ENCODE measurements at regions not wholly inside any gene's neighbourhood (a gene's known extent, or its start where the extent isn't known, plus 50 kb on each side); places are given as distances from the start of the nearest gene placed in this dataset.

- ChIA-PET POLR2A (no interaction called here), CTCF (ENCODE audit: low intra/inter-chr PET ratio) (no interaction called here)
- no peak overlapping the region for H3K4me2 ChIP-seq (ENCODE audit: insufficient read depth, low read length)
- no peak overlapping the region for H2AFZ ChIP-seq (ENCODE audit: low read depth, low read length)
- no TSS peak for BruUV-seq (replicated peaks)
- peaks cover 9 to 22% of the 10 kb centered on the region in 2 experiments; a peak in 4 of 5 replicates for H3K27me3 ChIP-seq (ENCODE audit: control insufficient read depth in 2 of 2, insufficient read depth in 2 of 2, low read length in 2 of 2)
- no peaks in the 10 kb centered on the region for H3K9me3 ChIP-seq (replicated peaks; ENCODE audit: control insufficient read depth, insufficient read depth, low read depth, low read length)
- intact Hi-C loops (cut with micrococcal nuclease): no loop called here
- H3K9ac ChIP-seq (ENCODE audit: insufficient read depth in 1 of 2, low read depth in 2 of 2, low read length in 2 of 2): no peak overlapping the region
- TF ChIP-seq ZNF316 (IDR thresholded peaks at IDR 0.05): peak; percentile 60
- TF ChIP-seq KHSRP (IDR thresholded peaks at IDR 0.05): no peak
- TF ChIP-seq NR2F6 (CRISPR knock-in tag; IDR thresholded peaks at IDR 0.05): no peak
- no peak for TF ChIP-seq ZNF551 (CRISPR knock-in tag; IDR thresholded peaks at IDR 0.05)
- no peak for TF ChIP-seq SLC30A9 (CRISPR knock-in tag; IDR thresholded peaks at IDR 0.05)
- TF ChIP-seq ZNF740 (CRISPR knock-in tag; IDR thresholded peaks at IDR 0.05): no peak
- TF ChIP-seq ZNF740 (tag; IDR thresholded peaks at IDR 0.05): no peak
- no peak for TF ChIP-seq GATAD2A (IDR thresholded peaks at IDR 0.05)
- DNase-seq (ENCODE audit: extremely low read depth in 1 of 4, low spot score in 3 of 4) (no peak), ATAC-seq (no peak), FAIRE-seq (no peak)
- no peaks in the 10 kb centered on the region for H3K36me3 ChIP-seq (ENCODE audit: control insufficient read depth, insufficient read depth, low read length)
- no peaks in the 10 kb centered on the region for H3K9me1 ChIP-seq (ENCODE audit: control insufficient read depth, insufficient read depth, low read length)
- in situ Hi-C loops (cut with MboI): no loop called here
- H3K4me3 ChIP-seq: no peak overlapping the region
- WGBS (ENCODE audit: insufficient coverage, low coverage, missing lambda C conversion rate): 3% methylated on average over 5 of the region's 5 CpGs
- no peaks in the 10 kb centered on the region for H3K79me2 ChIP-seq (ENCODE audit: control insufficient read depth, insufficient read depth, low read length)
- H3K27ac ChIP-seq (ENCODE audit: extremely low read depth, low read depth, low read length): no peak overlapping the region
- H3K4me1 ChIP-seq (replicated peaks in 1 of 2; ENCODE audit: control insufficient read depth in 2 of 2, insufficient read depth in 2 of 2, low read length in 2 of 2): no peaks in the 10 kb centered on the region
- H4K20me1 ChIP-seq (replicated peaks; ENCODE audit: control insufficient read depth, insufficient read depth, low read length): no peaks in the 10 kb centered on the region
These were observed 56.1 kb upstream of the TBCA start for GRCh38 chr5:77832166-77832770.
